AG10803 (cell line): ENCODE measurements at regions not wholly inside any gene's neighbourhood (a gene's known extent, or its start where the extent isn't known, plus 50 kb on each side); places are given as distances from the start of the nearest gene placed in this dataset.

Experiments used
- DNase-seq: peaks from one replicate; pipeline ENCODE4 v3.0.0; 2010; ENCODE audit warnings: low read depth
- H3K4me3 ChIP-seq: 2 replicates; pipeline ENCODE4 v1.5.1; 2011; ENCODE audit warnings: mild to moderate bottlenecking, low read length, control low read depth
- TF ChIP-seq, protein P1 (sequence below): conservative IDR thresholded peaks from 2 replicates; pipeline ENCODE4 v1.5.1; 2011; ENCODE audit warnings: mild to moderate bottlenecking, low read length, control low read depth, inconsistent platforms

DNA sequence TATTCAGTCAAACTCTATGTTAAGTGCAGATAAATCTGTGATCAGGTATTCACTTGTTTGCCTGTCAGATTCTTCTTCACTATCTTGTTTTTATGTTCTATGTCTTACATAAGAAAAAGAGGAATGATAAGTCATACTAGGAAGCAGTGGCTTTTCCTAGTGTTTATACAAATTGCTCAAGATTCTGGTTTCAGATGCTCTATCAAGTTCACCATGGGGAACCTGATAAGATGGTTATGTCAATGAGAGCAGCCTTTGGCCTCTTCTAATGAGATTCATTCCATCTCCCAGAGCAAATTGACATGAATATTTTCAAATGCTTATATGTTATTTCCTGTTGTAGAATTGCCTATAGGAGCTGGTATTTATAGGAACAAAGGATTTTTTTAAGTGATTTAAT lies 218.8 kb upstream of the TMPRSS15 start:
- DNase-seq = no peak
- TF ChIP-seq, protein P1, sequence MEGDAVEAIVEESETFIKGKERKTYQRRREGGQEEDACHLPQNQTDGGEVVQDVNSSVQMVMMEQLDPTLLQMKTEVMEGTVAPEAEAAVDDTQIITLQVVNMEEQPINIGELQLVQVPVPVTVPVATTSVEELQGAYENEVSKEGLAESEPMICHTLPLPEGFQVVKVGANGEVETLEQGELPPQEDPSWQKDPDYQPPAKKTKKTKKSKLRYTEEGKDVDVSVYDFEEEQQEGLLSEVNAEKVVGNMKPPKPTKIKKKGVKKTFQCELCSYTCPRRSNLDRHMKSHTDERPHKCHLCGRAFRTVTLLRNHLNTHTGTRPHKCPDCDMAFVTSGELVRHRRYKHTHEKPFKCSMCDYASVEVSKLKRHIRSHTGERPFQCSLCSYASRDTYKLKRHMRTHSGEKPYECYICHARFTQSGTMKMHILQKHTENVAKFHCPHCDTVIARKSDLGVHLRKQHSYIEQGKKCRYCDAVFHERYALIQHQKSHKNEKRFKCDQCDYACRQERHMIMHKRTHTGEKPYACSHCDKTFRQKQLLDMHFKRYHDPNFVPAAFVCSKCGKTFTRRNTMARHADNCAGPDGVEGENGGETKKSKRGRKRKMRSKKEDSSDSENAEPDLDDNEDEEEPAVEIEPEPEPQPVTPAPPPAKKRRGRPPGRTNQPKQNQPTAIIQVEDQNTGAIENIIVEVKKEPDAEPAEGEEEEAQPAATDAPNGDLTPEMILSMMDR = no peak
- no peak overlapping the region for H3K4me3 ChIP-seq

GRCh38 chr21:18630446-18630845 lies 226.9 kb upstream of the TMPRSS15 start:
- no peak for DNase-seq
- TF ChIP-seq, protein P1 = no peak
- no peak overlapping the region for H3K4me3 ChIP-seq

DNA sequence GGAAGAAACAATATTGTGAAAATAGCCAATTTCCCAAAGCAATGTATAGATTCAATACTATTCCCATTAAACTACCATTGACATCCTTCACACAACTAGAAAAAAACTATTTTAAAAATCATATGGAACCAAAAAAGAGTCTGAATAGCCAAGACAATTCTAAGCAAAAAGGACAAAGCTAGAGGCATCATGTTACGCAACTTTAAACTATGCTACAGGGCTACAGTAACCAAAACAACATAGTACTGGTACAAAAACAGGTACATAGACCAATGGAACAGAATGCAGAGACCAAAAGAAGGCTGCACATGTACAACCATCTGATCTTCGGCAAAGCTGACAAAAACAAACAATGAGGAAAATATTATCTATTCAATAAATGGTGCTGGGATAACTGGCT lies 233.3 kb upstream of the TMPRSS15 start:
- DNase-seq = no peak
- TF ChIP-seq, protein P1 = no peak
- H3K4me3 ChIP-seq = no peak overlapping the region

DNA sequence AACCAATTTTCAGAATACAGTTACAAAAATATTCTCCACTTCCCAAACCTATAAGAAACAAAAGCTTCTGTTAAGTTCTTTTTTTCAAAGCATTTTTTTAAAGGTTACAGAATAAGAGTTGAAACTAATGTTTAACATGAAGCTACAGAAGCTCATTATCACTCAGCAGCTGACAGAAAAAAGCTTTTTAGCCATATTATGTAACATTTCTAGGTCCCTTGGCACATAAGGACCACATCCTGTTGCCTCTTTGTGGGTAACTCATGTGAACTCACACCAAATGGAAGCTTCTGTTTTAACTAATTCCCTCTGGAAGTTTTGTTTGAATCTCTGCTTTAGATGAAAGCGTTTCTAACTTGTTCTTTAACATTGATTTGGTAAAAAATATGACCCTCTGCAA lies 242.5 kb upstream of the TMPRSS15 start:
- TF ChIP-seq, protein P1 = no peak
- H3K4me3 ChIP-seq = no peak overlapping the region
- DNase-seq = no peak

DNA sequence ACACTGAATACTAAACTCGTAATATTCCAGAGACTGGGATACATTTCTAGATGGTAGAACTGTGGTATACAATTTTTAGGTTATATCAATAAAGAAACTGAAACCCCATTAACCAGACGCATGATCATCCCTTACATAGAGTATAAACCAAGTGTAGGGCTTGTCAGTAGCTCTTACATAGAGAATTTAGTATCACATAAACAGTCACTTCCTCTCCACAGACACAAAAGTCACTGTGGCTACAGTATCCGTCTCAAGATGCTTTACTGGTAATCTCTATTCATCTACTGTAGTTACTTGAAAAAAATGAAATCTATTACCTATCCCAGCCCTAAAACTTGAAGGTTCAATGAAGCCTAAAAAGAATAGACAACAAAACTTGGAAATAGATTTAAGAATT lies 252.3 kb upstream of the TMPRSS15 start:
- no peak overlapping the region for H3K4me3 ChIP-seq
- TF ChIP-seq, protein P1 = no peak
- no peak for DNase-seq

DNA sequence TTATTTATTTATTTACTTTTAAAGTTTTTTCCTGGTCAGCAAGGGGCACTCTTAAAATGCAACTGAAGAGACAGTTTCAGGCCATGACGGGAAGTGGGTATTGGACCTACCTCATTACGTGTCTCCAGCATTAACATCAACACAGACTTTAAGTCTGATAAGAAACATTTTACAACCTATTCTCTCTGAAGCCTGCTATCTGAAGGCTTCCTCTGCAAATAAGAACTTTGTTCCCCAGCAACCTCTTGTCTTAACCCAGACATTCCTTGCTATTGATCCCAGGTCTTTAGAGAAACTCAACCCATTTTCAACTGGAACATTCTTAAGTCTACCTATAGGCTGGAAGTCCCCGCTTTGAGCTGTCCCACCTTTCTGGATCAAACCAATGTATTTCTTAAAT lies 258.3 kb upstream of the TMPRSS15 start:
- no peak for DNase-seq
- H3K4me3 ChIP-seq = no peak overlapping the region
- TF ChIP-seq, protein P1 = no peak

DNA sequence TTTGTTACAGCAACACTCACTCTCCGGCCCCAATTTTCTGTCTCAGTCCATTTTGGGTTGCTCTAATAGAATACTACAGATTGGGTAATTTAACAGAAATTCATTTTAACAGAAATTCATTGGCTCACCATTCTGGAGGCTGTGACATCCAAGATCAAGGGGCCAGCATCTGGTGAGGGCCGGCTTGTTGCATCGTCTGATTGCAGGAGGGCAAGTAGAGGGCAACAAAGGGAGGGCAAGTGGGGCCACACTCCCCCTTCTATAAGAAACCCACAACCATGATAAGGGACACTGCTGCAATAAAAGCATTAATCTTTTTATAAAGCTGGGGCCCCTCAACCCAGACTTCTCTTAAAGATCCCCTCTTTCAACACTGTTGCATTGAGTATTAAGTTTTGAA lies 260.1 kb upstream of the TMPRSS15 start:
- TF ChIP-seq, protein P1 = no peak
- no peak overlapping the region for H3K4me3 ChIP-seq
- DNase-seq = no peak
